ENCODE measurements at regions not wholly inside any gene's neighbourhood (a gene's known extent, or its start where the extent isn't known, plus 50 kb on each side); places are given as distances from the start of the nearest gene placed in this dataset.

- no peak for TF ChIP-seq CTCF (conservative IDR thresholded peaks at IDR 0.05 in 1 of 2, IDR thresholded peaks at IDR 0.05 in 1 of 2; ENCODE audit: low read depth in 1 of 2, low read length in 2 of 2)
- TF ChIP-seq EZH2 (IDR thresholded peaks at IDR 0.05; ENCODE audit: low read length, missing control alignments) = no peak
Observed at GRCh38 chr15:31609258-31609681, 282.6 kb downstream of the KLF13 start.
